ENCODE measurements at regions not wholly inside any gene's neighbourhood (a gene's known extent, or its start where the extent isn't known, plus 50 kb on each side); places are given as distances from the start of the nearest gene placed in this dataset.
A peak's percentile ranks its signal among the peaks of the same experiment; 100 is the strongest.
"Not testable (repeated sequence)": the region's sequence is repeated elsewhere in the genome, so short reads cannot be mapped to it uniquely, and the experiment has no call there.

DNA sequence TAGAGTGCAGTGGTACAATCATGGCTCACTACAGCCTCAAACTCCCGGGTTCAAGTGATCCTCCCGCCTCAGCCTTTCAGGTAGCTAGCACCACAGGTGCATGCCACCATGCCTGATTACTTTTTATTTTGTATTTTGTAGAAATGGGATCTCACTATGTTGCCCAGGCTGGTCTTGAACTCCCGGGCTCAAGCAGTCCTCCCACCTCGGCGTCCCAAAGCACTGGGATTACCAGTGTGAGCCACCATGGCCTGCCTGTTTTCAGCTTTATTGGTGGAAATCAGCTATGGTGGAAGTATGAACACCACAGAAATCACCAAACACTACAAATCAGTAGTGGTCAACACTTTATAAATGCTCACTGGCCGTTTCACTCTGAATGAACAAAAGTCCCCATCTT, 299.9 kb upstream of the LYZL1 start:
- H3K4me1 Mint-ChIP-seq = no peaks in the 10 kb centered on the region
- no peaks in the 10 kb centered on the region for H3K36me3 ChIP-seq (ENCODE audit: insufficient read depth, low read length)
- CTCF ChIA-PET (ENCODE audit: partially characterized antibody) = no interaction called here

DNA sequence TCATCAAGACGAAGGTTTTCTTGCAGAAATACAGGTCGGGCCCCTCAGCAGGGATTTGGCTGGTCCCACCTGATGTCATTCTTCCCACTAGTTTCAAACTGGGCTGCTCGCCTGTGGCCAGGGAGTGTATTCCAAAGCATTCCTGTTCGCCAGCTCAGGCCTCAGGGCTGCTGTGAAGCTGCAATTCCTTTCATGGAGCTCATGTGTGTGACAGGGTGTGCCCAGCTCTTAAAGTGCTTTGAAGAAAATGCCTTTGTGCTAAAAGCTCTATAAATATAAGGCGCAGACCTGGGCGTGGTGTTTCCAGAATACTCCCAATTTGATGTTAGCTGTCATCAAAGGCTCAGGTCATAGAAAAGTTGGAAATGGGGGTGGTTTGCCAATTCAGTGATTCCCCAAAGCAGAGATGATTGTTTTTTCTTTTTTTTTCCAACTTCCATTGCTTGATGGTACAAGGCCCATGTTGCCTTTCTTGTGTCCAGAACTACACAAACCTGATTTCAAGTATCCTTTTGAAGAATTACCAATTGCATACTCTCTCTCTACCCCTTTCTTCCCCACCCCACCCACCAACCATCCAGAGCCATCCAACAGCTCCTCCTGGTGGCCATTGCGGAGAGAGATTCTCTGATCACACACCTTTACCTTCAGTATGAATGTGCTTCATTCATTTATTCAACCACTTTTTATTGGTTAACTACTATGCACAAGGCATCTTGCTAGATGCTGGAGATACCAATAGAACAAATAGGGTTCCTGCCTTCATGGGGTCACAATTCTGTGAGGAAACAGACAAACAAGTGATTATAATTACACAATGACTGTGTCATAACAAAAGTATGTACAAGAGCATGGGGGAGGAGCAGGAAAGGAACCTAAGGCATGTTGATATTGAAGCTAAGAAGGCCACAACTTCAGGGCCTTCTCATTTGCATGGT, 297.3 kb upstream of the LYZL1 start:
- Mint-ChIP-seq H3K4me1 (no peaks in the 10 kb centered on the region), H3K4me3 (no peak overlapping the region), H3K27ac (no peak overlapping the region), H3K9me3 (peaks cover 0 to 2% (median 0%) of the 10 kb centered on the region in 8 donors), H3K27me3 (peaks cover 1 to 7% of the 10 kb centered on the region in 2 donors), H3K36me3 (no peaks in the 10 kb centered on the region)
- Histone ChIP-seq H3K4me1 (ENCODE audit: insufficient read depth, low read length) (no peaks in the 10 kb centered on the region), H3K9me3 (ENCODE audit: control insufficient read depth in 1 of 2, low read length in 2 of 2) (no peaks in the 10 kb centered on the region), H3K36me3 (ENCODE audit: insufficient read depth, low read length) (no peaks in the 10 kb centered on the region), H3K4me3 (ENCODE audit: low read length in 2 of 2) (no peak overlapping the region), H3K27ac (ENCODE audit: low read depth, low read length) (no peak overlapping the region), H3K27me3 (ENCODE audit: insufficient read depth, low read length) (no peaks in the 10 kb centered on the region)
- intact Hi-C loops (cut with micrococcal nuclease) = loop anchor here (2.0 to 5.0 kb wide), 2 partner anchors 314 to 559 kb away; partner anchors contain the start of gene BAMBI
- CTCF ChIA-PET (ENCODE audit: partially characterized antibody) = interaction anchor here (0.6 to 3.8 kb wide), 4 partner anchors 13 to 330 kb away, joined by 3 to 26 read pairs (median 4); no protein-coding TSS in a partner anchor
- POLR2A ChIA-PET (ENCODE audit: partially characterized antibody) = no interaction called here
- DNase-seq = peak in 4 of 5 donors; percentile 6 to 17 (median 12)

More for the DNA sequence above, 299.9 kb upstream of the LYZL1 start:
- no peak overlapping the region for H3K27ac Mint-ChIP-seq
- Histone ChIP-seq H3K9me3 (ENCODE audit: control insufficient read depth in 1 of 2, low read length in 2 of 2) (no peaks in the 10 kb centered on the region), H3K4me3 (ENCODE audit: low read length in 2 of 2) (no peak overlapping the region), H3K4me1 (ENCODE audit: insufficient read depth, low read length) (no peaks in the 10 kb centered on the region), H3K27me3 (ENCODE audit: insufficient read depth, low read length) (no peaks in the 10 kb centered on the region), H3K27ac (ENCODE audit: low read depth, low read length) (no peak overlapping the region)
- no peak overlapping the region for H3K4me3 Mint-ChIP-seq
- intact Hi-C loops (cut with micrococcal nuclease) = no loop called here
- POLR2A ChIA-PET (ENCODE audit: partially characterized antibody) = no interaction called here
- peaks cover 1 to 5% of the 10 kb centered on the region in 2 donors for H3K27me3 Mint-ChIP-seq
- peaks cover 0 to 2% (median 0%) of the 10 kb centered on the region in 8 donors for H3K9me3 Mint-ChIP-seq
- no peak for DNase-seq
- no peaks in the 10 kb centered on the region for H3K36me3 Mint-ChIP-seq

DNA sequence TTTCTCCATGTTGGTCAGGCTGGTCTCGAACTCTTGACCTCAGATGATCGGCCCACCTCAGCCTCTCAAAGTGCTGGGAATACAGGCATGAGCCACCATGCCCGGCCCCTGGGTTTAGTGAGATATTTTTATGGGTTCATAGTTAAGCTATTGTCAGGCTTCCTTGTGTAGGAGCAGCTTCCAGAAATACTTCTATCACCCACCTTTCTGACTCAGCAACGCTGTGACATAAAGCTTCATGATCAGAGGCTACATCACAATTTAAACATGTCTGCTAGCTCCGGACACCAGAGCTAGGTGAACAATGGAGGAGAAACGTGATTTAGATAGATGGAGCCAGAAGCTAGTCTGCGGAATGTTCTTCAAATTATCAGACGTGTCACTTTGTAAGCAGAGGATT, 295.8 kb upstream of the LYZL1 start:
- H3K4me3 ChIP-seq (ENCODE audit: low read length in 2 of 2) = no peak overlapping the region
- no peaks in the 10 kb centered on the region for H3K9me3 ChIP-seq (ENCODE audit: control insufficient read depth in 1 of 2, low read length in 2 of 2)
- H3K27me3 Mint-ChIP-seq = peaks cover 1 to 9% of the 10 kb centered on the region in 2 donors
- no peaks in the 10 kb centered on the region for H3K4me1 ChIP-seq (ENCODE audit: insufficient read depth, low read length)
- H3K4me3 Mint-ChIP-seq = no peak overlapping the region
- no peak for DNase-seq
- H3K27ac ChIP-seq (ENCODE audit: low read depth, low read length) = no peak overlapping the region
- H3K27me3 ChIP-seq (ENCODE audit: insufficient read depth, low read length) = no peaks in the 10 kb centered on the region
- H3K4me1 Mint-ChIP-seq = no peaks in the 10 kb centered on the region
- no peaks in the 10 kb centered on the region for H3K36me3 ChIP-seq (ENCODE audit: insufficient read depth, low read length)
- H3K36me3 Mint-ChIP-seq = no peaks in the 10 kb centered on the region
- no peak overlapping the region for H3K27ac Mint-ChIP-seq
- H3K9me3 Mint-ChIP-seq = peaks cover 0 to 2% (median 0%) of the 10 kb centered on the region in 8 donors
- ChIA-PET POLR2A (ENCODE audit: partially characterized antibody) (no interaction called here), CTCF (ENCODE audit: partially characterized antibody) (interaction anchor here (3.8 kb wide), 1 partner anchor 329 kb away, joined by 26 read pairs; no protein-coding TSS in a partner anchor)
- intact Hi-C loops (cut with micrococcal nuclease) = loop anchor here (5.0 kb wide), 1 partner anchor 316 kb away; the partner anchor contains the start of gene BAMBI

DNA sequence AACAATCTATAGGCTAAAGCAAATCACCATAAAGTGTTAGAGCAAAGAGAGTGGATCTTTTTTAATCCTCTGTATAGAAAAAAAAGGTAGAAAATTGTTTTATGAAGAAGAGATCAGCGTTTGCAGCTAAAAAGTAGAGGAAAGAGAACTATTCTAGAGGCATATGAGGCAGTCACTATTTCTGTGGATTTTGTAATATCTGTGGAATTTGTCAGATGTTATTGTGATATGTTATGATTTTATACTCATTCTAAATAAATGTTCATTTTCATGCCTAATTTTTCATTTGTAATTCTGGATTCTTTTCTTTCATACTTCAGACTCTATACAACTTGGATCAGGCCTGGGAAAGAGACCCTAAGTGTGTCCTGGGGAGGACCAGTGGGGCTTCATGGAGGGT, 295.0 kb upstream of the LYZL1 start:
- Mint-ChIP-seq H3K4me1 (no peaks in the 10 kb centered on the region), H3K27ac (no peak overlapping the region), H3K27me3 (peaks cover 0 to 9% of the 10 kb centered on the region in 2 donors), H3K9me3 (peaks cover 0 to 3% (median 0%) of the 10 kb centered on the region in 8 donors), H3K36me3 (no peaks in the 10 kb centered on the region), H3K4me3 (no peak overlapping the region)
- no peaks in the 10 kb centered on the region for H3K9me3 ChIP-seq (ENCODE audit: control insufficient read depth in 1 of 2, low read length in 2 of 2)
- ChIA-PET POLR2A (ENCODE audit: partially characterized antibody) (no interaction called here), CTCF (ENCODE audit: partially characterized antibody) (interaction anchor here (0.6 to 3.8 kb wide), 2 partner anchors 328 to 330 kb away, joined by 3 to 26 read pairs; no protein-coding TSS in a partner anchor)
- H3K27me3 ChIP-seq (ENCODE audit: insufficient read depth, low read length) = no peaks in the 10 kb centered on the region
- no peaks in the 10 kb centered on the region for H3K4me1 ChIP-seq (ENCODE audit: insufficient read depth, low read length)
- H3K4me3 ChIP-seq (ENCODE audit: low read length in 2 of 2) = no peak overlapping the region
- H3K36me3 ChIP-seq (ENCODE audit: insufficient read depth, low read length) = no peaks in the 10 kb centered on the region
- DNase-seq = no peak
- intact Hi-C loops (cut with micrococcal nuclease) = loop anchor here (5.0 kb wide), 1 partner anchor 317 kb away; the partner anchor contains the start of gene BAMBI
- H3K27ac ChIP-seq (ENCODE audit: low read depth, low read length) = no peak overlapping the region

DNA sequence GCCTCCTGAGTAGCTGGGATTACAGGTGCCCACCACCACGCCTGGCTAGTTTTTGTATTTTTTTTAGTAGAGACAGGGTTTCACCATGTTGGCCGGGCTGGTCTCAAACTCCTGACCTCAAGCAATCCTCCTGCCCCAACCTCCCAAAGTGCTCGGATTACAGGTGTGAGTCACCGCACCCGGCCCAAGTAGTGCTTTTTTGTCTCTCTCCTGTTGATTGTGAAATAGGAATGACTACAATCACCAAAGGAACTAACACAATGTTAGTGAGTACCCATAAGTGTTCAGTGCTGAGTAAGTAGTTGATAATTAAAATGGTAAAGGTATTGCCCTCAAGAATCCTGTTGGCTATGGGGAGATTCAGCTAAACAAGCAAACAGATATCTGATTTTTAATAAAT, 294.1 kb upstream of the LYZL1 start:
- H3K27me3 Mint-ChIP-seq; H3K27ac Mint-ChIP-seq; DNase-seq; H3K4me1 Mint-ChIP-seq; POLR2A ChIA-PET (ENCODE audit: partially characterized antibody); H3K9me3 Mint-ChIP-seq; H3K36me3 Mint-ChIP-seq; H3K4me1 ChIP-seq (ENCODE audit: insufficient read depth, low read length); H3K4me3 ChIP-seq (ENCODE audit: low read length in 2 of 2); H3K36me3 ChIP-seq (ENCODE audit: insufficient read depth, low read length); CTCF ChIA-PET (ENCODE audit: partially characterized antibody); H3K27me3 ChIP-seq (ENCODE audit: insufficient read depth, low read length); H3K4me3 Mint-ChIP-seq; H3K27ac ChIP-seq (ENCODE audit: low read depth, low read length); H3K9me3 ChIP-seq (ENCODE audit: control insufficient read depth in 1 of 2, low read length in 2 of 2): not testable (repeated sequence)
- intact Hi-C loops (cut with micrococcal nuclease) = loop anchor here (5.0 kb wide), 1 partner anchor 318 kb away; the partner anchor contains the start of gene BAMBI

DNA sequence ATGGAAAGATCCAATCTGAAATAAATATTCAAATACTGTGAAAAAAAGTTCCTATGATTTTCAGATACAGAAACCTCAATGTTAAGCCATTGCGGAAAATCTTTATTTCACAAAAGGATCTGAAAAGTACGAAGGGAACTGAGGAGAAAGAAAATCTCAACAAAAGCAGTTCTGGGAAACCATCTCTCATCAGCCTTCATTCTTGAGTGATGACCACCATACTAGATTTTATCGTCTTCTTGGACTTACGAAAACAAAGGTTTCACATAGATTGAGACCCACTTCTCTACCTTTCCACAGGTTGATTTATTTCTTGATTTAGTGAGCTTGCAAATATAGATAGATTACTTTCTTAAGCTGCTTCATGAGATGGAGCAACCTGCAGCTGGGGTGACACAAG, 293.4 kb upstream of the LYZL1 start:
- POLR2A ChIA-PET (ENCODE audit: partially characterized antibody) = no interaction called here
- Histone ChIP-seq H3K27me3 (ENCODE audit: insufficient read depth, low read length) (no peaks in the 10 kb centered on the region), H3K4me1 (ENCODE audit: insufficient read depth, low read length) (no peaks in the 10 kb centered on the region), H3K9me3 (ENCODE audit: control insufficient read depth in 1 of 2, low read length in 2 of 2) (no peaks in the 10 kb centered on the region), H3K27ac (ENCODE audit: low read depth, low read length) (no peak overlapping the region), H3K36me3 (ENCODE audit: insufficient read depth, low read length) (no peaks in the 10 kb centered on the region), H3K4me3 (ENCODE audit: low read length in 2 of 2) (no peak overlapping the region)
- peaks cover 0 to 3% (median 0%) of the 10 kb centered on the region in 8 donors for H3K9me3 Mint-ChIP-seq
- H3K4me1 Mint-ChIP-seq = no peaks in the 10 kb centered on the region
- CTCF ChIA-PET (ENCODE audit: partially characterized antibody) = no interaction called here
- peaks cover 0 to 4% of the 10 kb centered on the region in 2 donors for H3K27me3 Mint-ChIP-seq
- no peak overlapping the region for H3K27ac Mint-ChIP-seq
- intact Hi-C loops (cut with micrococcal nuclease) = no loop called here
- H3K36me3 Mint-ChIP-seq = no peaks in the 10 kb centered on the region
- H3K4me3 Mint-ChIP-seq = no peak overlapping the region
- no peak for DNase-seq

DNA sequence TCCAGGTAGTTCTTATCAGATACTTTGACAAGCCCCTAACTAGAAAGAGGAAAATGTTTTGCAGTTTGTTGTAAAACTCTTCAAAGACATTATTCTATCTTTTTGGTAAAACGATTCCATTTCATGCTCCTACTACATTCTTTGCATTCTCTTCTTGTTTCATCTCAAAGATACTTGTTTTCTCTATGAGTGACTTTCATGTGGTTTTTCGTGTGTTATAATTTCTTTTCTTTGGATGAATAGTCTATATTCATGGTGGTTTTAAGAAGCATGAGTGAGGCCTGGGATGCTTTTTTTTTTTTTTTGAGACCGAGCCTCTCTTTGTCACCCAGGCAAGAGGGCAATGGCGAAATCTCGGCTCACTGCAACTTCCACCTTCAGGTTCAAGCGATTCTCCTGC, 292.5 kb upstream of the LYZL1 start:
- Mint-ChIP-seq H3K4me1 (no peaks in the 10 kb centered on the region), H3K27me3 (peaks cover 0 to 4% of the 10 kb centered on the region in 2 donors), H3K27ac (no peak overlapping the region), H3K4me3 (no peak overlapping the region), H3K9me3 (peaks cover 0 to 3% (median 0%) of the 10 kb centered on the region in 8 donors), H3K36me3 (no peaks in the 10 kb centered on the region)
- intact Hi-C loops (cut with micrococcal nuclease) = no loop called here
- Histone ChIP-seq H3K27me3 (ENCODE audit: insufficient read depth, low read length) (no peaks in the 10 kb centered on the region), H3K9me3 (ENCODE audit: control insufficient read depth in 1 of 2, low read length in 2 of 2) (no peaks in the 10 kb centered on the region), H3K4me3 (ENCODE audit: low read length in 2 of 2) (no peak overlapping the region), H3K4me1 (ENCODE audit: insufficient read depth, low read length) (no peaks in the 10 kb centered on the region), H3K36me3 (ENCODE audit: insufficient read depth, low read length) (no peaks in the 10 kb centered on the region), H3K27ac (ENCODE audit: low read depth, low read length) (no peak overlapping the region)
- DNase-seq = no peak
- ChIA-PET CTCF (ENCODE audit: partially characterized antibody) (no interaction called here), POLR2A (ENCODE audit: partially characterized antibody) (no interaction called here)

Measured in CD4-positive, alpha-beta memory T cell (primary cell).